Smooth muscle cell (in vitro differentiated cells): ENCODE measurements at regions not wholly inside any gene's neighbourhood (a gene's known extent, or its start where the extent isn't known, plus 50 kb on each side); places are given as distances from the start of the nearest gene placed in this dataset.

Experiments
- DNase-seq: peaks from one replicate; lab custom pipeline; 2025; ENCODE audit not compliant: unreplicated experiment; lab: John Stamatoyannopoulos, UW
- H2AFZ ChIP-seq: fragments of 200-600 bp; sonication (generic); 2 replicates; pipeline ENCODE4 v1.6.0; 2016; ENCODE audit warnings: antibody characterized with exemption, low read depth, mild to moderate bottlenecking
- H3F3A ChIP-seq: fragments of 200-600 bp; sonication (generic); 2 replicates; pipeline ENCODE4 v1.6.0; 2017; ENCODE audit warnings: antibody characterized with exemption, low read depth
- H3K27ac ChIP-seq: fragments of 200-600 bp; sonication (generic); 2 replicates; pipeline ENCODE4 v1.5.1; 2016; ENCODE audit warnings: low read depth, mild to moderate bottlenecking
- H3K27me3 ChIP-seq: fragments of 200-600 bp; sonication (generic); 2 replicates; pipeline ENCODE4 v1.6.1; 2016; ENCODE audit warnings: low read depth, mild to moderate bottlenecking
- H3K36me3 ChIP-seq: fragments of 200-600 bp; sonication (generic); 2 replicates; pipeline ENCODE4 v1.5.1; 2016; ENCODE audit warnings: low read depth
- H3K4me1 ChIP-seq: fragments of 200-600 bp; sonication (generic); 2 replicates; pipeline ENCODE4 v1.5.1; 2016; ENCODE audit warnings: low read depth
- H3K4me2 ChIP-seq: fragments of 200-600 bp; sonication (generic); 2 replicates; pipeline ENCODE4 v1.6.0; 2016; ENCODE audit warnings: mild to moderate bottlenecking
- H3K4me3 ChIP-seq: fragments of 200-600 bp; sonication (generic); 2 replicates; pipeline ENCODE4 v1.5.1; 2016; ENCODE audit warnings: mild to moderate bottlenecking
- H3K79me2 ChIP-seq: fragments of 200-600 bp; sonication (generic); 2 replicates; pipeline ENCODE4 v1.6.0; 2016; ENCODE audit warnings: low read depth, mild to moderate bottlenecking
- H3K9ac ChIP-seq: fragments of 200-600 bp; sonication (generic); 2 replicates; pipeline ENCODE4 v1.6.0; 2016; ENCODE audit warnings: low read depth
- H3K9me3 ChIP-seq: fragments of 200-600 bp; sonication (generic); replicated peaks from 2 replicates; pipeline ENCODE4 v1.5.1; 2016; ENCODE audit warnings: low read depth
- H4K20me1 ChIP-seq: fragments of 200-600 bp; sonication (generic); 2 replicates; pipeline ENCODE4 v1.6.0; 2016; ENCODE audit warnings: low read depth
- CTCF ChIP-seq: fragments of 200-600 bp; sonication (generic); IDR thresholded peaks from 2 replicates; pipeline ENCODE4 v1.5.1; 2017; ENCODE audit warnings: borderline replicate concordance, mild to moderate bottlenecking, antibody characterized with exemption; ENCODE audit not compliant: insufficient read depth, poor library complexity, severe bottlenecking
- WGBS: methylation state at CpG from one replicate; pipeline ENCODE4 v1.1.7; 2016; ENCODE audit warnings: low lambda C conversion rate; 5-methylcytosine and 5-hydroxymethylcytosine counted together

GRCh38 chr2:241924069-241924908, 54.8 kb downstream of the RTP5 start:
- Histone ChIP-seq H3K4me3 (no peak overlapping the region), H3K9me3 (no peaks in the 10 kb centered on the region), H4K20me1 (no peaks in the 10 kb centered on the region), H3K36me3 (no peaks in the 10 kb centered on the region), H3K9ac (no peak overlapping the region), H3F3A (no peaks in the 10 kb centered on the region), H3K4me1 (no peaks in the 10 kb centered on the region), H3K27me3 (no peaks in the 10 kb centered on the region), H3K4me2 (no peak overlapping the region), H3K27ac (no peak overlapping the region), H3K79me2 (no peaks in the 10 kb centered on the region), H2AFZ (no peak overlapping the region)
- DNase-seq, result no peak
- no peak for TF ChIP-seq CTCF
- WGBS, result 75% methylated on average over 11 of the region's 11 CpGs

- H3K9me3 ChIP-seq, result no peaks in the 10 kb centered on the region
- H3K4me1 ChIP-seq, result no peaks in the 10 kb centered on the region
- H3K27me3 ChIP-seq, result no peaks in the 10 kb centered on the region
- TF ChIP-seq CTCF, result no peak
- no peaks in the 10 kb centered on the region for H3K36me3 ChIP-seq
- H3K9ac ChIP-seq, result no peak overlapping the region
- H3F3A ChIP-seq, result no peaks in the 10 kb centered on the region
- no peak overlapping the region for H3K4me3 ChIP-seq
- no peak overlapping the region for H3K4me2 ChIP-seq
- DNase-seq, result no peak
- H3K79me2 ChIP-seq, result no peaks in the 10 kb centered on the region
- no peak overlapping the region for H3K27ac ChIP-seq
- WGBS, result 92% methylated on average over 7 of the region's 7 CpGs
- H4K20me1 ChIP-seq, result no peaks in the 10 kb centered on the region
- H2AFZ ChIP-seq, result no peak overlapping the region
Measured at GRCh38 chr2:241924909-241925250, 55.4 kb downstream of the RTP5 start.

GRCh38 chr2:241925277-241925676, 55.7 kb downstream of the RTP5 start:
- H2AFZ ChIP-seq, result no peak overlapping the region
- 94% methylated on average over 15 of the region's 15 CpGs for WGBS
- H4K20me1 ChIP-seq, result no peaks in the 10 kb centered on the region
- TF ChIP-seq CTCF, result no peak
- H3F3A ChIP-seq, result no peaks in the 10 kb centered on the region
- DNase-seq, result no peak
- H3K79me2 ChIP-seq, result no peaks in the 10 kb centered on the region
- no peak overlapping the region for H3K4me3 ChIP-seq
- no peaks in the 10 kb centered on the region for H3K4me1 ChIP-seq
- no peak overlapping the region for H3K9ac ChIP-seq
- no peaks in the 10 kb centered on the region for H3K36me3 ChIP-seq
- H3K27ac ChIP-seq, result no peak overlapping the region
- H3K27me3 ChIP-seq, result no peaks in the 10 kb centered on the region
- H3K4me2 ChIP-seq, result no peak overlapping the region
- H3K9me3 ChIP-seq, result no peaks in the 10 kb centered on the region
